ENCODE measurements at regions not wholly inside any gene's neighbourhood (a gene's known extent, or its start where the extent isn't known, plus 50 kb on each side); places are given as distances from the start of the nearest gene placed in this dataset.

GRCh38 chr4:100945789-100946188 lies 401.5 kb downstream of the PPP3CA start:
- H3K27ac ChIP-seq (ENCODE audit: low read length): no peak overlapping the region
- H3K9me3 ChIP-seq (ENCODE audit: insufficient read depth, low read length, severe bottlenecking): no peaks in the 10 kb centered on the region
- H3K4me1 ChIP-seq (ENCODE audit: insufficient read depth, low read length): no peaks in the 10 kb centered on the region
- DNase-seq: no peak
- no peak for ATAC-seq (ENCODE audit: insufficient read depth, low read depth)
- H3K4me2 ChIP-seq (ENCODE audit: insufficient read depth, low read length): no peak overlapping the region
- TF ChIP-seq CTCF (IDR thresholded peaks at IDR 0.05; ENCODE audit: borderline replicate concordance, extremely low read depth, low read length, poor library complexity, severe bottlenecking) (no peak), EZH2 (IDR thresholded peaks at IDR 0.05; ENCODE audit: borderline replicate concordance, low read depth, low read length, severe bottlenecking) (no peak)
- no peaks in the 10 kb centered on the region for H3K27me3 ChIP-seq (ENCODE audit: insufficient read depth, low read length, poor library complexity)
- H4K20me1 ChIP-seq (ENCODE audit: insufficient read depth, low read length): no peaks in the 10 kb centered on the region
- H3K4me3 ChIP-seq (ENCODE audit: low read depth in 1 of 2, low read length in 2 of 2): no peak overlapping the region
- no peak overlapping the region for H3K9ac ChIP-seq (ENCODE audit: low read depth, low read length)
- no peaks in the 10 kb centered on the region for H3K79me2 ChIP-seq (ENCODE audit: insufficient read depth, low read length)
- H3K36me3 ChIP-seq (ENCODE audit: insufficient read depth, low read length): no peaks in the 10 kb centered on the region
- H2AFZ ChIP-seq (ENCODE audit: low read depth, low read length): no peak overlapping the region

GRCh38 chr4:100938698-100939097 lies 408.6 kb downstream of the PPP3CA start:
- TF ChIP-seq CTCF (IDR thresholded peaks at IDR 0.05; ENCODE audit: borderline replicate concordance, extremely low read depth, low read length, poor library complexity, severe bottlenecking) (no peak), EZH2 (IDR thresholded peaks at IDR 0.05; ENCODE audit: borderline replicate concordance, low read depth, low read length, severe bottlenecking) (no peak)
- H4K20me1 ChIP-seq (ENCODE audit: insufficient read depth, low read length): no peaks in the 10 kb centered on the region
- no peak overlapping the region for H2AFZ ChIP-seq (ENCODE audit: low read depth, low read length)
- no peaks in the 10 kb centered on the region for H3K9me3 ChIP-seq (ENCODE audit: insufficient read depth, low read length, severe bottlenecking)
- no peak overlapping the region for H3K9ac ChIP-seq (ENCODE audit: low read depth, low read length)
- H3K4me2 ChIP-seq (ENCODE audit: insufficient read depth, low read length): no peak overlapping the region
- no peaks in the 10 kb centered on the region for H3K79me2 ChIP-seq (ENCODE audit: insufficient read depth, low read length)
- ATAC-seq (ENCODE audit: insufficient read depth, low read depth): 0 out of 3 replicates have a peak, but pooled peaks have one; percentile 22
- H3K4me1 ChIP-seq (ENCODE audit: insufficient read depth, low read length): no peaks in the 10 kb centered on the region; the same call in 1 of the 2 replicates
- no peak overlapping the region for H3K4me3 ChIP-seq (ENCODE audit: low read depth in 1 of 2, low read length in 2 of 2)
- H3K27ac ChIP-seq (ENCODE audit: low read length): no peak overlapping the region
- no peaks in the 10 kb centered on the region for H3K36me3 ChIP-seq (ENCODE audit: insufficient read depth, low read length)
- no peaks in the 10 kb centered on the region for H3K27me3 ChIP-seq (ENCODE audit: insufficient read depth, low read length, poor library complexity)
- DNase-seq: peak; percentile 12

GRCh38 chr4:100936661-100937375 lies 410.5 kb downstream of the PPP3CA start:
- Histone ChIP-seq H3K9ac (ENCODE audit: low read depth, low read length) (no peak overlapping the region), H2AFZ (ENCODE audit: low read depth, low read length) (no peak overlapping the region), H3K79me2 (ENCODE audit: insufficient read depth, low read length) (no peaks in the 10 kb centered on the region), H3K27me3 (ENCODE audit: insufficient read depth, low read length, poor library complexity) (no peaks in the 10 kb centered on the region), H3K36me3 (ENCODE audit: insufficient read depth, low read length) (no peaks in the 10 kb centered on the region), H3K27ac (ENCODE audit: low read length) (no peak overlapping the region), H3K4me3 (ENCODE audit: low read depth in 1 of 2, low read length in 2 of 2) (no peak overlapping the region), H3K4me1 (ENCODE audit: insufficient read depth, low read length) (no peaks in the 10 kb centered on the region; the same call in 1 of the 2 replicates), H4K20me1 (ENCODE audit: insufficient read depth, low read length) (no peaks in the 10 kb centered on the region), H3K4me2 (ENCODE audit: insufficient read depth, low read length) (no peak overlapping the region), H3K9me3 (ENCODE audit: insufficient read depth, low read length, severe bottlenecking) (no peaks in the 10 kb centered on the region)
- ATAC-seq (ENCODE audit: insufficient read depth, low read depth) (no peak), DNase-seq (no peak)
- TF ChIP-seq CTCF (IDR thresholded peaks at IDR 0.05; ENCODE audit: borderline replicate concordance, extremely low read depth, low read length, poor library complexity, severe bottlenecking) (no peak), EZH2 (IDR thresholded peaks at IDR 0.05; ENCODE audit: borderline replicate concordance, low read depth, low read length, severe bottlenecking) (no peak)
